ENCODE measurements at regions not wholly inside any gene's neighbourhood (a gene's known extent, or its start where the extent isn't known, plus 50 kb on each side); places are given as distances from the start of the nearest gene placed in this dataset.
A peak's percentile ranks its signal among the peaks of the same experiment; 100 is the strongest.

DNA sequence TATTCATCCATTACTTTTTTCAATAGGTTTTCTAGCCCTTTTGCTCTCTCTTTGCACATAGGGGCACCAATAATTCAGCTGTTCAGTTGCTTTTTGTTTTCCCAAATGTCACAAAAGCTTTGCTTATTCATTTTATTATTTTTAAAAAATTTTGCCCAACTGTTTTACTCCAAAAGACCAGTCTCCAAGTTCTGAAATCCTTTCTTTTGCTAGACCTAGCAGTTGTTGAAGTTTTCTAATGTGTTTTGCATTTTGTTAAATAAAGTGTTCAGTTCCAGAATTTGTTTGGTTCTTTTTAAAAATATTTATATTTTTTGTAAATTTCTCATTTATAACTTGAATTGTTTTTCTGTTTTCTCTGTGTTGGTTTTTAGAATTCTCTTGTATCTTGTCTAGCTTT, 1227.3 kb downstream of the ROBO2 start:
- Mint-ChIP-seq H3K27ac (no peak overlapping the region), H3K9me3 (peaks cover 25 to 29% of the 10 kb centered on the region in 2 donors), H3K36me3 (peaks cover 0 to 21% of the 10 kb centered on the region in 2 donors)
- DNase-seq (ENCODE audit: low spot score in 2 of 2) (no peak), ATAC-seq (no peak)

GRCh38 chr3:78268087-78268486, 1228.2 kb downstream of the ROBO2 start:
- ATAC-seq (no peak), DNase-seq (ENCODE audit: low spot score in 2 of 2) (no peak)
- peak overlapping the region in 1 of 2 donors; percentile 67 for H3K27ac Mint-ChIP-seq
- peaks cover 19 to 22% of the 10 kb centered on the region in 2 donors for H3K9me3 Mint-ChIP-seq
- peaks cover 0 to 21% of the 10 kb centered on the region in 2 donors for H3K36me3 Mint-ChIP-seq

- no peak overlapping the region for H3K27ac Mint-ChIP-seq
- ATAC-seq (no peak), DNase-seq (ENCODE audit: low spot score in 2 of 2) (no peak)
- peaks cover 19 to 28% of the 10 kb centered on the region in 2 donors for H3K9me3 Mint-ChIP-seq
- H3K36me3 Mint-ChIP-seq: peaks cover 0 to 21% of the 10 kb centered on the region in 2 donors
Observed at GRCh38 chr3:78268716-78269668, 1229.1 kb downstream of the ROBO2 start.

GRCh38 chr3:78273326-78273725, 1233.4 kb downstream of the ROBO2 start:
- peaks cover 3 to 15% of the 10 kb centered on the region in 2 donors for H3K9me3 Mint-ChIP-seq
- no peak overlapping the region for H3K27ac Mint-ChIP-seq
- no peak for ATAC-seq

DNA sequence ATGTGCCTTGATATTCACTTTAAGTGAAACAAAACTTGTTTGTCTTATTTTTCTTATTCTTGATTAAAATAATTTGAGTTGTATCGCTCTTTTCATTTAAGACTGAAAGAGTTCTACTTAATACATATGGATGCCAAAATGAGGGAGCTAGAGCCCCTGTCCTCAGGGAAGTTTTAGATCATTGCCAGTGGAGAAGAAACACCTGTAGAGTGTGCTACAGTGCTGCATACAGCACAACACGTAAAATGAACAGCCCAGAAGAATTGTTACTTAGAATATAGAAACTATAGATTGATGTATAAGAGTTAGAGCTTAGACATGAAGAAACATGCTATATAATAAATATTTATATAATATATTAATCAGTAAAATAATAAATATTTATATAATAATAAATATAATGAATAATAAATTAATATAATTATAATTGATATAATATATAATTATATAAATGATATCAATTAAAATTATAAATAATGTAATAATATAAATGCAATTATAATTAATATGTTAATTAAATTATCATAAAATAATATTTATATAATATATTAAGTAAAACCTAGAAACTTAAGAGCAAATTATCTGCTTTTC, 1234.7 kb downstream of the ROBO2 start:
- Mint-ChIP-seq H3K36me3 (no peaks in the 10 kb centered on the region), H3K27ac (no peak overlapping the region), H3K9me3 (peaks cover 3 to 15% of the 10 kb centered on the region in 2 donors)
- DNase-seq (ENCODE audit: low spot score in 2 of 2) (no peak), ATAC-seq (no peak)

More at GRCh38 chr3:78273326-78273725, 1233.4 kb downstream of the ROBO2 start:
- no peak for DNase-seq (ENCODE audit: low spot score in 2 of 2)
- peaks cover 0 to 5% of the 10 kb centered on the region in 2 donors for H3K36me3 Mint-ChIP-seq

- peaks cover 0 to under 1% of the 10 kb centered on the region in 2 donors for H3K36me3 Mint-ChIP-seq
- ATAC-seq (no peak), DNase-seq (ENCODE audit: low spot score in 2 of 2) (no peak)
- peaks cover 4 to 15% of the 10 kb centered on the region in 2 donors for H3K9me3 Mint-ChIP-seq
- no peak overlapping the region for H3K27ac Mint-ChIP-seq
Observed at GRCh38 chr3:78275420-78275852, 1235.5 kb downstream of the ROBO2 start.

- Mint-ChIP-seq H3K9me3 (peaks cover 16 to 19% of the 10 kb centered on the region in 2 donors), H3K27ac (no peak overlapping the region), H3K36me3 (peaks cover 0 to 7% of the 10 kb centered on the region in 2 donors)
- no peak for DNase-seq (ENCODE audit: low spot score in 2 of 2)
- ATAC-seq: no peak
Observed at GRCh38 chr3:78277220-78277619, 1237.3 kb downstream of the ROBO2 start.

GRCh38 chr3:78277801-78278200, 1237.9 kb downstream of the ROBO2 start:
- ATAC-seq (no peak), DNase-seq (ENCODE audit: low spot score in 2 of 2) (no peak)
- Mint-ChIP-seq H3K27ac (no peak overlapping the region), H3K9me3 (peaks cover 22 to 25% of the 10 kb centered on the region in 2 donors), H3K36me3 (peaks cover 0 to 10% of the 10 kb centered on the region in 2 donors)

- Mint-ChIP-seq H3K27ac (no peak overlapping the region), H3K9me3 (peaks cover 20 to 26% of the 10 kb centered on the region in 2 donors), H3K36me3 (peaks cover 0 to 10% of the 10 kb centered on the region in 2 donors)
- DNase-seq (ENCODE audit: low spot score in 2 of 2) (no peak), ATAC-seq (no peak)
Observed at GRCh38 chr3:78279091-78279490, 1239.2 kb downstream of the ROBO2 start.

- no peak for ATAC-seq
- no peak overlapping the region for H3K27ac Mint-ChIP-seq
- peaks cover 11 to 26% of the 10 kb centered on the region in 2 donors for H3K9me3 Mint-ChIP-seq
- no peak for DNase-seq (ENCODE audit: low spot score in 2 of 2)
- peaks cover 0 to 10% of the 10 kb centered on the region in 2 donors for H3K36me3 Mint-ChIP-seq
Observed at GRCh38 chr3:78281381-78281780, 1241.5 kb downstream of the ROBO2 start.

DNA sequence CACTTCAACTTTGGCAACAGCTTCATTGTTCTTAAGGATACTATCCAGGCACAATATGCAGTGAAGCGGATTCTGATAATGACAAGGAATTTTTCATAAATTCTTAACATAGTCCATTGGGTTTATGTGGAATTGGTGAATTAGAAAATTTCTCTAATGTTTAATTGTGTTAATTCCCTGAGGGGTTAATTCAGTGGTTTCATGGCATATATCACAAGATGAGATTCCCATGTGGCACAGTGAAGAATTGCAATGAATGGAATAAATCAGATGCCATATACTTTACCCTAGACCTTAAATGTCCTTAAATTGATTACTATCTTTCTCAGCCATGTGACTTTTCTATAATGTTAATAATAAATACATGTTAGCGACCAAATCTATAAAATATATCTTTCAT, 1244.1 kb downstream of the ROBO2 start:
- H3K36me3 Mint-ChIP-seq: peaks cover 0 to 10% of the 10 kb centered on the region in 2 donors
- ATAC-seq (no peak), DNase-seq (ENCODE audit: low spot score in 2 of 2) (no peak)
- H3K9me3 Mint-ChIP-seq: peaks cover 11 to 24% of the 10 kb centered on the region in 2 donors
- no peak overlapping the region for H3K27ac Mint-ChIP-seq

DNA sequence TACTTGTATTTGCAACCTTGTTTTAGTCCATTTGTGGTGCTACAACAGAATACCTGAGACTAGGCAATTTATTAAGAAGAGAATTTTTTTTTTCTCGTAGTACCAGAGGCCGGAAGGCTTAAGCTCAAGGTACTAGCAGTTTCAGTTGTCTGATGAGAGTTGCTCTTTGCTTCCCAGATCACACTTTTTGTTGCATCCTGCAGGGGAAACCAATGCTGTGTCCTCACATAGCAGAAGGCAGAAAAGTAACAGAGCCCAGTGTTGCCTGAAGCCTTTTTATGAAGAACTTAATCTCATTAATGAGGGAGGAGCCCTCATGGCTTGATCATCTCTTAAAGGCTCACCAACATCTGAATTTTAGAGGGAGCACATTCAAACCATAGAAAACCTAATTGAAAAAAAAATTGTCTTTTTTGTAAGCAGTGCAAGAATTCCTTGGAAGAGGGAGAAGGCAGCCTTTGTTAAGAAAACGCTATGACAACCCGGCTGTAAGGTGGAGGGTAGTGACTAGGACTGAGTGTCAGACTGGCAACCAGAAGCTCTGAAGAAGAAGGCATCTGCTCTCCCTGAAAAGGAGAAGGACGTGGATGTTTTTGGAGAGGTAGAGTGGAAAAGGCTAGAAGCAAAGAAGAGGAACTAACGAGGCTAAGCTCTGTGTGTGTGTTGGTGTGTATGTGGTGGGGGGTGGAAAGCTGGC, 1245.3 kb downstream of the ROBO2 start:
- ATAC-seq (no peak), DNase-seq (ENCODE audit: low spot score in 2 of 2) (no peak)
- H3K36me3 Mint-ChIP-seq: peaks cover 0 to 10% of the 10 kb centered on the region in 2 donors
- peaks cover 11 to 23% of the 10 kb centered on the region in 2 donors for H3K9me3 Mint-ChIP-seq
- H3K27ac Mint-ChIP-seq: no peak overlapping the region

DNA sequence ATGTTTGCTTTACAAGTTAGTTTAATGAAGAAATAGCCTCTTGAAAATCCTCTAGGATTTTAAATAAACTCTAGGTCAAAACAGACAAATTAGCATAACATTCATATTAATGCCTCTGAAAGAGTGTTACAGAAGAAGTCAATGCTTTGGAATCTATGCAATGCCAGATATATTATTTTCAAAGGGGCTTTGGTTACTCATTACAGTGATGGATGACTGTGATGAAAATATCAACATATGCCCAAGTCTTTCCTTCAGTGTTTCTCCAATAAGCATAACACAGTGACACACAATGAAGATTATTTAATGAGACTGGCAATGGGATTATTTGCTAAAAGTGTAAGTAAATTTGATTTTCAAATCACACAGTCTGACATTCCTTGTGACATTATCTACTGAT, 1247.2 kb downstream of the ROBO2 start:
- no peak overlapping the region for H3K27ac Mint-ChIP-seq
- peaks cover 0 to 4% of the 10 kb centered on the region in 2 donors for H3K36me3 Mint-ChIP-seq
- ATAC-seq: no peak
- H3K9me3 Mint-ChIP-seq: peaks cover 8 to 12% of the 10 kb centered on the region in 2 donors
- DNase-seq (ENCODE audit: low spot score in 2 of 2): no peak

DNA sequence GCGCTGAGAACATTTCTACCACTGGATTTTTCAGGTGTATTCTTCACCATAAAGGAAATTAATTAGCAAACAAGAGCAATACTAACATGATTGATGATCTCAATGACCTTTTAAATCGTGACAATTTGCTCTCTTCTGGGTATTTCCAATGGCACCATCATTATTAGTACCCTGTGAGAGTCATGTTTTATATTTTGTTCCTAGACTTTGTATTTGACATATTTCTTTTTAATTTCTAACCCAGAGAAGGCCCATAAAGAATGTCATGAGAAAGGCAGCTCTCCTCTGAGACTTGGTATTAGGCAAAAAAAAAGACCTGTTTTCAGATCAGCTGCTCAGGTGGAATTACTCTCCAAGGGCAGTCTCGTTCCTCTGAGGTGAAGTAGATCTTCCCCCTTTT, 1253.4 kb downstream of the ROBO2 start:
- ATAC-seq (no peak), DNase-seq (ENCODE audit: low spot score in 2 of 2) (no peak)
- peaks cover 15 to 17% of the 10 kb centered on the region in 2 donors for H3K9me3 Mint-ChIP-seq
- peaks cover 0 to 15% of the 10 kb centered on the region in 2 donors for H3K36me3 Mint-ChIP-seq
- no peak overlapping the region for H3K27ac Mint-ChIP-seq

DNA sequence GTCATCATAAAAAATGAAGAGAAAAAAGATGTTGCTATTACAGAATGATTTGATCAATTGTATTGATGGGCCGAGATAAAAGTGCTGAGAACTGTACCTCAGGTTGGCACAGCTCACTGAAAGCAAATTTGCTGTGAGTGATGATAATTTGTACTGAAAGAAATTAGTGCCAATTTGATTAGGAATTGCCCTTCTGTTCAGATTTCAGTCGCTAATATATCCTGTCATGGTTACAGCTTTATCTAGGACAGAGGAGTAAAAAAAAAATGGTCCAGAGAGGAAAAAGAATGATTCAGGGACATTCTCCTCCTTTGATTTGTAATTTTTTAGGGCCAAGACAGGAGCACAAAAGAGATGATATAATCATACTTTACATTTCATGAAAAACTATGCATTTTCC, 1264.2 kb downstream of the ROBO2 start:
- DNase-seq (ENCODE audit: low spot score in 2 of 2) (no peak), ATAC-seq (no peak)
- Mint-ChIP-seq H3K36me3 (no peaks in the 10 kb centered on the region), H3K27ac (no peak overlapping the region), H3K9me3 (peaks cover 21 to 22% of the 10 kb centered on the region in 2 donors)

GRCh38 chr3:78312851-78313250, 1273.0 kb downstream of the ROBO2 start:
- ATAC-seq (no peak), DNase-seq (ENCODE audit: low spot score in 2 of 2) (no peak)
- H3K9me3 Mint-ChIP-seq: peaks cover 4 to 15% of the 10 kb centered on the region in 2 donors
- peaks cover 0 to 7% of the 10 kb centered on the region in 2 donors for H3K36me3 Mint-ChIP-seq
- H3K27ac Mint-ChIP-seq: no peak overlapping the region

DNA sequence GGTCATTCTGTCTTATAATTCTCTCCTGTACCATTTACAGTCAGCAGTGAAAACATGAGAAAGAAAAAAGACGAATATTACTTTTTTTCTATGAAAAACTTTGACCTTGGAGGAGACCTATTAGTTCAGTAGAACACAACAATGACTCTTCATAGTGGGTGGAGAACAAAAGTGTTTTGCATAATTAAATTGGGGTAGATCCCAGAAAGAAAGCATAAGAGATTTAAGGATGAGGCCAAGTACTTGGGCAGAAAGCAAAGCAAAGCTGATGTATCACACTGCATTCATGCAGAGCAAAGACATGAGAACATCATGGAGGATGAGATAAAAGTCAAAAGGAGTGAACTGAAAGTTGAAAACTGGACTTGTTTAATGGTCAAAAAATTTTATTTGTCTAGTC, 1273.4 kb downstream of the ROBO2 start:
- ATAC-seq (no peak), DNase-seq (ENCODE audit: low spot score in 2 of 2) (no peak)
- Mint-ChIP-seq H3K9me3 (peaks cover 4 to 15% of the 10 kb centered on the region in 2 donors), H3K27ac (no peak overlapping the region), H3K36me3 (peaks cover 0 to 7% of the 10 kb centered on the region in 2 donors)
